Inflammatory macrophage treated with lipopolysaccharide for 1 hour (primary cell): ENCODE measurements at regions not wholly inside any gene's neighbourhood (a gene's known extent, or its start where the extent isn't known, plus 50 kb on each side); places are given as distances from the start of the nearest gene placed in this dataset.

Experiments
- DNase-seq, 2 donors: peaks; one replicate each; pipeline ENCODE4 v3.0.0-alpha.2; 2020 to 2022

DNA sequence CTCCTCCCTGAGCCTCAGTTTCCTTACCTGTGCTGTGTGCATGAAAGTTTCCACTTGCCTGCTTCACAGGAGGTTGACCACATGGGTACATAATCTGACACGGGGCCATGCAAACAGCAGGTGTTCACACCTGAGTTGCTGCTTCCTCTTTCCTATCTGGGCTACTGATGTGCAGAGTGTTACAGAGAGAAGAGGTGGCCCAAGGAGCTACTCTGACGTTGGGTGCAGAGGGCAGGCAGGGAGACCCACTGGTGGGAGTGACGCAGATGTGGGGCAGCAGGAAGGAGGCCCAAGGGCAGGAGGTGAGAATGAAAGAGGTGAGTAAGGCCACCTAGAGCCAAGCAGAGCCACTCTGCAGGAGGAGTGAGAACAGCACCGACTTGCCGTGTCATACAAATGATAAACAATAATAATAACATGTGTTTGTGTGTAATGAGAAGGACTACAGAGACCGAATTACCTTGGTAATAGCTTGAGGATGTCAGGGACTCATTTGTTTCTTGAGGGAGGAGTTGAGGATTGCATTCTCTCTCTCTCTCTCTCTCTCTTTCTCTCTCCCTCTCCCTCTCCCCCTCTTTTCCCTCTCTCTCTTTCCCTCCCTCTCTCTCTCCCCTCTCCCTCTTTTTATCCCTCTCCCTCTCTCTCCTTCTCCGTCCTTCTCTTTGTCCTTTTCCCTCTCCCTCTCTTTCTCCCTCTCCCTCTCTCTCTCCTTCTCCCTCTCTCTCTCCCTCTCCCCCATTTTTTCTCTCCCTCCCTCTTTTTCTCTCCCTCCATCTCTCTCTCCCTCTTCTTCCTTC, 87.4 kb upstream of the IGSF21 start:
- DNase-seq = no peak

DNA sequence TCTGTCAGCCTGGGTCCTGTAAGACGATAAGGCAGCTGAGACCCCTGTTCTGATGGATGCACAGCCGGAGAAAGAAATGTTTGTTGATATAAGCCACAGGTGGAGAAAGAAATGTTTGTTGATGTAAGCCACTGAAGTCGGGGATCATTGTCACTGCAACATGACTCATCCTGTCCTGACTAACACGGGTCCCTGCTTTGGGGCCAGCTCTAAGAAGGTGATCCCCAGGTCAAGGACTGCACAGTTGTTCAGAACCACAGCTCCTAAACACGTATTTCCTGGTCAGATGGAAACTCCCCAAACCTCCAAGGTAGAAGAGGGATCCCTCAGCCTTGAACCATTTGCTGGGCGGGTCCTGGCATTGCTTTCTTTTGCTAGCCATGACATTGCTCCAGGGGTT, 86.4 kb upstream of the IGSF21 start:
- no peak for DNase-seq

DNA sequence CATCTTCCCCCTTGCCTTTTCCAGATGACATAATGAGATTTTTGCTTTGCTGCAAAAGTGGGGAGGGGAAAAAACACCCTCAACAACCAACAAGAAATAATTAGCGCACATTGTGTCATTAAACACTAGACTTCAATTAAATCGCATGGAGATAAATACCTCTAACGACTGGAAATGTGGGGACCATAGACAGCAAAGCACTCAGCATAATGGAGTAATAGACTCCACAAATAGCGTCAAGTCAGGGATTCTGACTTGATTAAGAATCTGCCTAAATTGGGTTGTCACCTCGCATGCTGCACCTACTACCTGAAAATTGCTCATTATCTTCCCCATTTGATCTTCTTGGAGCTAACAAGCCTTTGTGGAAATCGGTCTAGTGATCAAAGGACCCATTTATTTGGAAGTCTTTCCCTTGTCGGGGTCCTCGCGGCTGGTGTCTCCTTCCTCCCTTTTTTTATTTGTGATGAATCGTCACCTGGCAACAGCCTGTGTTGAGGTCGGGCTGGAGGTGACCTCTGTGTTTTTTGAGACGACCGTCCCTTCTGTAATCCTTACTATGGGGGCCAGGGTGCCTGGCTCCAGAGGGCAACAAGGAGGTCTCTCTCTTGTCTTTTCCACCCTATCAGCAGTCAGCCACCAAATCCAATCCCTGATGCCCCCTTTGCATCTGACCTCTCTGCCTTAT, 75.3 kb upstream of the IGSF21 start:
- no peak for DNase-seq

DNA sequence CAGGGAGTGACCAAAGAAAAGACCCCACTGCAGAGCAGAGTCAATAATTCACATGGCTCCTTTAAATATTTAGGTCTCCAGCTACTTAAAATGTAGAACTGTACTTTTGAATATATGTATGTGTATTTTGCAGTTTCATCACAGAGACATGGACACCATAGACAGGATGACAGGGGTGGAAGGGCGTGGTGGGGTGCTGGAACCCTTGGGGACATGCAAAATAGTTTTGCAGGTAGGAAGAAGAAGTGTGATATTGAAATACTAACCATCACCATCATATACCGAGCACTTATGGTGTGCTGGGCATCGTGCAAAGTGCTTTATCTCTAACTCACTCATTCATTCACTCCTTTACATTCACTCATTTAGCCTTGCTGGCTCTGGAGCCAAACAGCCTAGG, 72.5 kb upstream of the IGSF21 start:
- DNase-seq = no peak

DNA sequence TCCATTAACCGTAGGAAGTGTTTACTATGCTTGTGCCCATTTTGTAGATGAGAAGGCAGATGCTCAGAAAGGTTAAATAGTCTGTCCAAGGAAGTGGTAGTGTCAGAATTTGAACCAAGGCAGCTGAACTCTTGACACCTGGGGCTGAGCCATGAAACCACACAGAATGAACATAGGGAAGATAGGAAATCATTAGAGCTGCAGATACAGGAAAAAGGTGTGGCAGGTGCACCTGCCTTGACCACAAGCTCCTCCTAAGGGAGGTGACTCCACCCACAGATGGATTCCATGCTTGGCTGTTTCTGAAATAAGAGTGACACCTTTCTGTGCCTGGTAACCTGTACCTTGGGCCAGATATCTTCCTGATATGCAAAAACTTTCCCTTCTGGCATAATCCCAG, 69.9 kb upstream of the IGSF21 start:
- DNase-seq = no peak

DNA sequence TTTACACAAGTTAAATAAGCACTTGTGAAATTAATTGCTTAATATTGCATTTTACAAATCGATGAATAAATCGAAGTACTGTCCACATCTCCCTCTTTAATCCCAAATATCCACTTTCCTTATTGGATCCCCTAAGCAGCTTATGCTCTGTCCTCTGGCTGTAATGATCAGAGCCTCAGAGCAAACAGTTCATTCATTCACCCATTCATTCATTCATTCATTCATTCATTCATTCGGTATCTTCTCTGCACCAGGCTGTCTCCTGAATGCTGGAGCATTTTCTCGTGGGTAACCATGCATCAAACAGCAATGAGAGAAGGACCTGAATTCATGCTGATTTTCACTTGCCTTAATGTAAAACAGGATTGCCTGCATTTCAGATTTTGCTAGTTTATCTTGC, 69.5 kb upstream of the IGSF21 start:
- no peak for DNase-seq

DNA sequence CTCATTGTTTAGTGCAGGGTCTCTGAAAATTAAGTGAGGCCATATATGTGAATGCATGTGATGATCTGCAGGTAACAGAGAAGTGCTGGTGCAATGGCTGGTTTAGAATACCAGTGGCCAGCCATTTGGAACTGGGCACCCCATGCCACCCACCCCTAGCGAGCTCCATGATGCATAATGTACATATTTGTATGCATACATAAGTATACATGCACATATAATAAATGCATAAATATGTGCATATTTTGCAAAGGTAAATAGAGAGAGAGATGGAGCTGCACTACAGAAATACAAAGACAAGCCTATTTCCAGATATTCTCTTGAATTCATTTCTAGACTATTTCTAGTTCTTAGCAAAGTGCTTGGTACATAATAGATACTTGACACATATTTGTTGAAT, 68.5 kb upstream of the IGSF21 start:
- DNase-seq = no peak

DNA sequence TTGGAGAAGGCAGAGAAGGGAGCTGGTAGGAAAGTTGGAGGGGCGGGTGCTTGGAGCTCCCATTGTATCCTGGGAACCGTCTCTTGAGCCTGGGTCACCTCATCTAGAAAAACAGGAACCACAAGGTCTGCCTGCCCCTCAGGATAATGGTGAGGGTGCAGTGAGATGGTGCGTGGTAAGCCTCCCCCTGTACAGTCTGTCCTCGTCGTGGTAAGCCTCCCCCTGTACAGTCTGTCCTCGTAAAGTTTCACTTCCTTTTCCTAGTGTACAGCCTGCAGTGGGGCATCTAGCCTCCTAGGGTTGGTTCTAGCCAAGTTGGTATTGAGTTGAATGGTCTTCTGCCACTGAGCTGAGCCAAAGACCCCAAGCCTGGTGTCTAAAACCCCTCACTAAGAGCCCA, 66.5 kb upstream of the IGSF21 start:
- no peak for DNase-seq

DNA sequence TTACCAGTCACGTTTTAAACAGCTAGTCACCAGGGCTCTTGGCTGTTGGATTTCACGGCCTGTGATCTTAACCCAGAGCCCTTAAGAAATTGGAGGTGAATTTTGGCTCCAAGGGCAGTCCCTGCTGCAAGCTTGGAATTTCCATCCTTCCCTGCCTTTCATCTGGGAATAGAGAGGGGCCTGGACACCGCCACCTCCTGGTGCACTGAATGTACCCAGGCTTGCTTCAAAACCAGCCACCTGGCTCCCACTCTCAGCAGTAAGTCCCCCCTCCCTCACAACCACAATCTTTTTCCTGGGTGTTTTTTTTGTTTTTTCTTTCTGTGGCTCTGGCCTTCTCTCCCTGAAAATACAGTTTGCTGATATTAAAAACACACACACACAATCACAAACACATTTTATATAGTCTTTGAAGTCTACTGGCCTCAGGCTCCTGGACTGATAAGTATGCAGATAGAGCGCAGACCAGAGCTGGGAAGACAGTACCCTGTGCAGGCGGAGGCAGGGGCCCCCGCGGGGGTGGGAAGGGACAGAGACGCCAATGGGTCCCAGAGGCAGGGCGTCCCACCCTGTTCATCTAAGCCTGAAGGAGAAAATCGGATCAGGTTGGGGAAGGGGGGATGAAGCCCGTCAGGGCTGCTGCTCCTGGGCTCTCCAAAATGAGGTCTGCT, 65.8 kb upstream of the IGSF21 start:
- no peak for DNase-seq

DNA sequence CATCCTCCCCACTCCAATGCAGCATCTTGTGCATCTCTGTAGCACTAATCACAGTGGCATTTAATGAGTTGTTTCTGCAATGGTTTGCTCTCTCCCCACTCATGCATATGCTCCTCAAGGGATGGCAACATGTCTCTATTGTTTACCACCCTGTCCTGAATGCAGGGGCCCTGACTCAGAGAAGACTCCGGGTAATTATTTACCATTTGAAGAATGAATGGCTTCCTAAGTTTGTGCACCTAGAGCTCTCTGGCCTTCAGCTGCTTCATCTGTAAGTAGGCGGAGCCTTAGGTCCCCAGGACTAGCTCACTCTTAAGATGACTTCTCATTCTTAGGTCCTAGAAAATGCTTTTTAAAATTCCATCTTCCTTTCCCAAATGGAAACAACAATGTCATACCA, 63.7 kb upstream of the IGSF21 start:
- no peak for DNase-seq

DNA sequence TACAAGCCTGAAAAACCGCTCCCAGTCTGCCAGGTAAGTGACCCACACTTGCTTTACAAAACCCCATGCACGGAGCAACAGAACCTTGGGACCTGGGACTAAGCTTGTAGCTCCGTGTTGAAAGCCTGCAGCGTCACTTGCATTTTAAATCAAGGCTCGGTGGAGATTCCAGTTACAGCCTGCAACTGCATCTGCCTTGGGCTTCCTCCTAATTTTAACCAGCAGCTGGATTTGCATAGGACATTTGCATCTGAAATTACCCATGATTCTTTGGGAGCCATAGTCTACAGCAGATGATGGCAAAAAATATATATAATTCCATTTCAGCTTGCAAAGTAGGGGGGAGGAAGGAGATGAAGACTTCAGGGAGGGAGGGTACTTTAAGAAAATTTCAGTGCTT, 62.4 kb upstream of the IGSF21 start:
- no peak for DNase-seq

DNA sequence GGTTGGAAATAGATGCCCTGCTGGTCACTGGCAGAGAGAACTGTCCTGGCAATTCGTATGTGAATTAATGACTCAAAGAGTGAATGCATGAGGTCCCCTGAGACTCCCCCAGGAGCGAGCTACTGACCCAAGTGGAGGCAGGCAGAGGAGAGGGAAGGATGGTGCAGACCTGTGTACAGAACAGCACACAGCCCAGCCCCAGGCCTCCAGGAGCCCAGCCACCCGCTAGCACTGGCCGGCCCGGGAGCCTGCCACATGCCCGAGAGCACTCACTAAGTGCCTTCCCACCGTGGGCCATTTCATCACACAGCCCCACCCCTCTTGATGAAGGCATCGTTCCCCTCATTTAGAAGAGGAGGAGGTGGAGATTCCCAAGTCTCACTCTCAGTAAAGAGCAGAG, 62.0 kb upstream of the IGSF21 start:
- no peak for DNase-seq

DNA sequence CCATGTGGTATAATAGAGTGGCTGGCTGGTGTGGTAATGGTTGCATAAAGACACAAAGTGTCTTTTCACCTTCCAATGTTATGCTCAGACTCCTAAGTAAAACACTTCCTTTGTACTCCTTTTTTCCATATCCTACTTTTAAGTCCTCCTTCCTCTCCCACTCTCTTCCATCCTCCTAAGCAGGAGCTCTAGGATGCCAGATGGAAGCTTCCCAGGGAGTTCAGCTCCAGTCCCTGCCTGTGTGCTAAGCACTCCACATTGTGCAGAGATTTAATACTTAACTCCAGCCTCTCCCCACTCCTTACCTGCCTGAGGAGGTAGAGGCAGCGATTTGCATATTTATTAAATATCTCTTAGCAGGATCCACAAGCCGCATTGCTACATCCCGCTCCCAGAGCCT, 60.5 kb upstream of the IGSF21 start:
- DNase-seq = no peak

DNA sequence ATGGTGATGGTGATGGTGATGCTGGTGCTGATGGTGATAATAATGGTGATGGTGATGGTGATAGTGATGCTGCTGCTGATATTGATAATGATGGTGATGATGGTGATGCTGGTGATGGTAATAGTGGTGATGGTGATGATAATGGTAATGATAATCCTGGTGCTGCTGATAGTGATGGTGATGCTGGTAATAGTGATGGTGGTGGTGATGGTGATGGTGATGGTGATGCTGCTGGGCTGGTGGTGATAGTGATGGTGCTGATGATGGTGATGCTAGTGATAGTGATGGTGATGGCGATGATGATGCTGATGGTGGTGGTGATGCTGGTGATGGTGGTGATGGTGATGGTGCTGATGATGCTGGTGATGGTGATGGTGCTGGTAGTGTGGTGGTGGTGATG, 58.4 kb upstream of the IGSF21 start:
- DNase-seq = no peak

DNA sequence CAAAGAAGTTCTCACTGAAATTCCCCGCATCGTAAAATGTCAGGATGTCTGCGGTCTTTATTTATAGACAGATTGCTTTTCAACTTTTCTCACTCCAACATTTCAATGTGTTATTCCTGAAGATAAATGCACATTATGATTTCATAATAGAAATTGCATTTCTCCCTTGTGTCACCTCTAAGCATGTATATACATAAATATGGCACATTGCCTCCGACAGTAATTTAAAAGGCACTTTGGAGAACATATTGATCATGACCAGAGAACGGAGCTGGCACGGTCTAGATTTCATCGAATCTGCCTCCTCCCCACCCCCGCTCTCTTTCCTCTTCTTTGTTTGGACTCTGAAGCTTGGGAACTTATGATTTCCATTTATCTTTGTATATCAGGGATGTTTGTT, 54.9 kb upstream of the IGSF21 start:
- DNase-seq = no peak

DNA sequence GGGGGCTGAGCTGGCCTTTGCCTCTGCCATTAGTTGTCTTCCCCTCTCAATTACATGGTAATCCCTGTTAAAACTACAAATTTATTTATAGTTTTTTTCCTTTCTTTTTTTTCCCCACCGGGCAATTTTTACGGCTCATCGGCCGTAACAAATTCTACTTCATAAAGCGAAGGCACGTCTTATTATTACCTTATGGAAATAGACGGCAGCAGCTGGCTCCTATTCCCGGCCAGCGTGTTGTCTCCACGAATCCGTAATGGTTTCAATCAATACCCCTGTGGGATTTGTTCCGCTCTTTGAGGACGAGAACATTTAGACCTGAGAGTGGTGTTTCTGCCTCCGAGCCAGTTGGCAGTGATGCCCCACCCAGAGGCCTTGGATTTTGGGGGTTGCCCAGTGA, 52.4 kb upstream of the IGSF21 start:
- DNase-seq = no peak

DNA sequence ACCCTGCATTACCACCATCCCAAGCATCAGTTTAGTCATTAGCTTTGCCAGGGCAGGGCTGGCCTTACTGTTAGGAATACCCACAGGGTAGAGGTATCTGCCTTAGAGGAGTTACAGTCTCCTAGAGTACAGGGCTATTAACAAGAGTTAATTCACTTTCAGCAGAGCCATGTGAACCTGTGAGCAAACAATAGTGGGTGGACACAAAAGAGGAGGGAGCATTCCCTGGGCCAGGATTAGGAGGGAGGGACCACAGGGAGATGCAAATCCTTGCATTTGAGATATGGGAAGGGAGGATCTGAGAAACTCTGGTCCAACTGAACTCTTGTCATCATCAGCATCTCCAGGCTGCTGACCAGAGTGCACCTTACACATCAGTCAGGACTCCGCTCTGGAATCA, 51.1 kb upstream of the IGSF21 start:
- no peak for DNase-seq

DNA sequence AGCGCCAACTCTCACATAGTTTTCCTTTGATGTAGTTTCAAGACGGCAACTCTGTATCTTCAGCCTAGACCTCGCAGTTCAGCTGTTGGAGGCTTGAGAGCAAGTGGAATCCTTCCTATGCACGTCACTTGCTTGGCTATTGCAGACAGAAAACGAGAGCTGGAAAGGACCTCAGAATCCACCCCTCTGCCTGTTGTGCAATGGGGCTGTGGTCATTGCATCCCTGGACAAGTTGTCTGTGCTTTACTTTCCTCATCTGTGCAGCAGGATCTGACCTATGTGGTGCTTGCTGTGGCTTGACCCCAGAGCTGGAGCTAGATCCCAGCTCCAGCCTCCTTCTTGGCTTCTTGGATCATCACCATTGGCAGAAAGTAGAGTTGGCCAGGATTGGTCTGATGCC, 50.0 kb upstream of the IGSF21 start:
- DNase-seq = no peak
